Thyroid gland (tissue), 4 donors: ENCODE measurements at regions not wholly inside any gene's neighbourhood (a gene's known extent, or its start where the extent isn't known, plus 50 kb on each side); places are given as distances from the start of the nearest gene placed in this dataset.

ENCODE experiments used
- DNase-seq, 2 donors: peaks; one replicate each; pipeline ENCODE4 v3.0.0-alpha.2; 2019
- H3K27ac ChIP-seq, 3 donors: fragments of 200-600 bp; sonication (generic); 1 replicate in 2 of 3; 2 replicates in 1 of 3; pipeline ENCODE4 v1.5.1; 2016 to 2019; ENCODE audit warnings: mild to moderate bottlenecking in 1 of 3, moderate library complexity in 1 of 3
- H3K27me3 ChIP-seq: fragments of 200-600 bp; sonication (generic); one replicate; pipeline ENCODE4 v1.5.1; 2019
- H3K36me3 ChIP-seq, 2 donors: fragments of 200-600 bp; sonication (generic); one replicate each; pipeline ENCODE4 v1.5.1; 2016 to 2019
- H3K4me1 ChIP-seq, 2 donors: fragments of 200-600 bp; sonication (generic); one replicate each; pipeline ENCODE4 v1.5.1; 2017 to 2019
- H3K4me3 ChIP-seq, 3 donors: fragments of 200-600 bp; sonication (generic); replicated peaks in 1 of 3; 1 replicate in 2 of 3; 2 replicates in 1 of 3; pipeline ENCODE4 v1.5.1; 2016; ENCODE audit warnings: mild to moderate bottlenecking in 1 of 3
- H3K9me3 ChIP-seq: fragments of 200-600 bp; sonication (generic); one replicate; pipeline ENCODE4 v1.5.1; 2017
- CTCF ChIP-seq, 6 experiments: fragments of 200-600 bp in 3 of 6; fragments of 450-650 bp in 3 of 6; sonication (generic) in 3 of 6; IDR thresholded peaks; one replicate each; pipeline ENCODE4 v1.5.1; 2016 to 2019; ENCODE audit warnings: antibody characterized with exemption in 6 of 6, mild to moderate bottlenecking in 2 of 6, inconsistent platforms in 1 of 6, moderate library complexity in 1 of 6
- POLR2A ChIP-seq, 2 donors: fragments of 450-650 bp; IDR thresholded peaks; one replicate each; pipeline ENCODE4 v1.6.1; 2017; ENCODE audit warnings: antibody characterized with exemption in 2 of 2, mild to moderate bottlenecking in 2 of 2, moderate library complexity in 1 of 2
- WGBS, 2 donors: methylation state at CpG; one replicate each; pipeline ENCODE4 v1.1.5; 2017; 5-methylcytosine and 5-hydroxymethylcytosine counted together
- intact Hi-C: fragments of 100-400 bp; cut with DNase I; formaldehyde crosslinking; loops from one replicate; pipeline ENCODE4 v1.15.1; 2023

- no peaks in the 10 kb centered on the region for H3K36me3 ChIP-seq
- no peaks in the 10 kb centered on the region for H3K27me3 ChIP-seq
- H3K9me3 ChIP-seq: no peaks in the 10 kb centered on the region
- no peak for DNase-seq
- no peak overlapping the region for H3K27ac ChIP-seq
- no peaks in the 10 kb centered on the region for H3K4me1 ChIP-seq
- H3K4me3 ChIP-seq: no peak overlapping the region
- intact Hi-C loops: no loop called here
- WGBS, 2 donors: 62 to 84% methylated on average over 2 of the region's 2 CpGs
- TF ChIP-seq CTCF (IDR thresholded peaks at IDR 0.05) (no peak), POLR2A (IDR thresholded peaks at IDR 0.05) (no peak)
Measured at GRCh38 chr3:174413062-174413912, 445.8 kb upstream of the NAALADL2 start.

DNA sequence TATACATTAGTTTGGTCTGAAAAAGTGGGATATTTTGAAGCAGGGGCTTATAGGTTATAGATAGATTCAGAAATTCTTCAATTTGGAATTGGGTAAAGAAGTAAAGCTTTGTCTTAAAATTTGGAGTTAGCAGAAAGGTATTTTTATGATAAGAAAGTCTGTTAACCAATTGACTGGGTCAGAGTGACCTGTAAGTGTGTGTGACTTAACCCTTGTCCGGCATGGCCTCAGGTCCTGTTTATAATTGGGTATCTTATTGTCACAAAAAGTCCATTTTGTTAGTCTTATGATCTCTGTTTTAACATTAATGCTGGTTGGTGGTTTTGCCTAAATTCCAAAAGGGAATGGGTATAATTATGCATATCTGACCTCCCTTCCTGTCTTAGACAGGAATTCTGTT is 444.2 kb upstream of the NAALADL2 start:
- Histone ChIP-seq H3K27me3 (no peaks in the 10 kb centered on the region), H3K27ac (no peak overlapping the region), H3K36me3 (no peaks in the 10 kb centered on the region), H3K9me3 (no peaks in the 10 kb centered on the region), H3K4me3 (no peak overlapping the region), H3K4me1 (no peaks in the 10 kb centered on the region)
- TF ChIP-seq CTCF (IDR thresholded peaks at IDR 0.05) (no peak), POLR2A (IDR thresholded peaks at IDR 0.05) (no peak)
- intact Hi-C loops: no loop called here
- no peak for DNase-seq
- 88 to 97% methylated on average over 1 of the region's 1 CpG for WGBS, 2 donors

DNA sequence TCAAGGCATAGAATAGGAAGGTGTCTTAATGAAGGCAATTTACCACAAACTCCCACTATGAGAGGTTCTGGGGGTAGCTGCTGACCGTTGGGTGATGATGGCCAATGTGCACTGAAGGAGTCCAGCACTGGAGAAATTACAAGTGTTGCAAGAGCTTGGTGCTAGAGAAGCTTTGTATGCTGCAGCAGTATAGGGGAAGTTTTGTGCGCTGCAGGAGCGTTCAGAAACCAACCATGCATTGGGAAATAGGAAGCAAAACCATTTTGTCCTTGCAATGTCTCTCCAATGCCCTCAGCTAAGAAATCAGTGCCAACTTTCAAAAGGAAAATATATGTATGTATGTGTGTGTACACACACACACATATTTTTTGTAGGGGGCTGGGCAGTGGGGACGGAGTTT is 441.6 kb upstream of the NAALADL2 start:
- no peaks in the 10 kb centered on the region for H3K27me3 ChIP-seq
- H3K4me3 ChIP-seq: no peak overlapping the region
- 61 to 62% methylated on average over 4 of the region's 4 CpGs for WGBS, 2 donors
- H3K9me3 ChIP-seq: no peaks in the 10 kb centered on the region
- DNase-seq: no peak
- H3K36me3 ChIP-seq: no peaks in the 10 kb centered on the region
- intact Hi-C loops: no loop called here
- no peaks in the 10 kb centered on the region for H3K4me1 ChIP-seq
- TF ChIP-seq CTCF (IDR thresholded peaks at IDR 0.05) (no peak), POLR2A (IDR thresholded peaks at IDR 0.05) (no peak)
- H3K27ac ChIP-seq: no peak overlapping the region

GRCh38 chr3:174419216-174419615 is 439.9 kb upstream of the NAALADL2 start:
- Histone ChIP-seq H3K9me3 (no peaks in the 10 kb centered on the region), H3K27ac (no peak overlapping the region), H3K27me3 (no peaks in the 10 kb centered on the region), H3K4me1 (no peaks in the 10 kb centered on the region), H3K36me3 (no peaks in the 10 kb centered on the region), H3K4me3 (no peak overlapping the region)
- 46 to 67% methylated on average over 1 of the region's 1 CpG for WGBS, 2 donors
- no peak for TF ChIP-seq POLR2A (IDR thresholded peaks at IDR 0.05)
- TF ChIP-seq CTCF (IDR thresholded peaks at IDR 0.05): no peak
- no peak for DNase-seq
- intact Hi-C loops: no loop called here

DNA sequence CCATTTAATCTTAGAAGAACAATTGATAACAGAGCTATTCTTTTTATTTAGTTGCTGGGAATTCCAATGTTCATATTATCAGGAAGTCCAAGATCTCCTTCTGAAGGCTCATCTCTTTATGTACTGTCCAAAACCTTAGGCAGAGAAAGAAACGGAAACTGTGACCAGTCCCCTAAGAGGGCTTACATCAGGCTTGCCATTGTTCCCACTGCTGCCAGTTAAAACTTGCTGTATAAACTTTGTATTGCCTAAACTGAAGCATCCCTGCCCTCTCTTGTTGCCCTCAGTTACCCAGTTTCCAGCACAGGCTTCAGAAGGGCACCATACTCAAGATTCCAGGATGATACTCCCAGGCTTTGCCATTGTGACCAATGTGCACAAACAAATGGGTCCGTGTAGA is 435.2 kb upstream of the NAALADL2 start:
- DNase-seq: no peak
- H3K36me3 ChIP-seq: no peaks in the 10 kb centered on the region
- no peak overlapping the region for H3K27ac ChIP-seq
- TF ChIP-seq CTCF (IDR thresholded peaks at IDR 0.05) (no peak), POLR2A (IDR thresholded peaks at IDR 0.05) (no peak)
- H3K9me3 ChIP-seq: no peaks in the 10 kb centered on the region
- H3K4me1 ChIP-seq: no peaks in the 10 kb centered on the region
- H3K27me3 ChIP-seq: no peaks in the 10 kb centered on the region
- no peak overlapping the region for H3K4me3 ChIP-seq
- WGBS, 2 donors: 77 to 84% methylated on average over 2 of the region's 2 CpGs
- intact Hi-C loops: no loop called here
